ENCODE measurements at regions not wholly inside any gene's neighbourhood (a gene's known extent, or its start where the extent isn't known, plus 50 kb on each side); places are given as distances from the start of the nearest gene placed in this dataset.

- no peak for DNase-seq (ENCODE audit: low read depth)
- no peak for TF ChIP-seq MAX (IDR thresholded peaks at IDR 0.05; ENCODE audit: low read depth, low read length)
- no peak for TF ChIP-seq CTCF (IDR thresholded peaks at IDR 0.05; ENCODE audit: low read depth, low read length)
- no peak for TF ChIP-seq MYC (IDR thresholded peaks at IDR 0.05; ENCODE audit: low read depth, low read length)
- no peak overlapping the region for H3K4me3 ChIP-seq (ENCODE audit: low read depth, low read length)
These were observed 950.2 kb downstream of the BCL11B start for GRCh38 chr14:98321841-98322240.

GRCh38 chr14:98323836-98324235 is 948.2 kb downstream of the BCL11B start:
- TF ChIP-seq MAX (IDR thresholded peaks at IDR 0.05; ENCODE audit: low read depth, low read length) (no peak), POLR2A (IDR thresholded peaks at IDR 0.05; ENCODE audit: extremely low read depth, insufficient read length) (no peak)
- no peak for DNase-seq (ENCODE audit: low read depth)

GRCh38 chr14:98325761-98326160 is 946.2 kb downstream of the BCL11B start:
- TF ChIP-seq POLR2A (IDR thresholded peaks at IDR 0.05; ENCODE audit: extremely low read depth, insufficient read length) = no peak
- no peak for TF ChIP-seq MAX (IDR thresholded peaks at IDR 0.05; ENCODE audit: low read depth, low read length)
- no peak for TF ChIP-seq MYC (IDR thresholded peaks at IDR 0.05; ENCODE audit: low read depth, low read length)
- TF ChIP-seq CTCF (IDR thresholded peaks at IDR 0.05; ENCODE audit: low read depth, low read length) = no peak
- DNase-seq (ENCODE audit: low read depth) = no peak

More at GRCh38 chr14:98323836-98324235, 948.2 kb downstream of the BCL11B start:
- H3K4me3 ChIP-seq (ENCODE audit: low read depth, low read length) = no peak overlapping the region

GRCh38 chr14:98328496-98328895 is 943.5 kb downstream of the BCL11B start:
- no peak for DNase-seq (ENCODE audit: low read depth)
- no peak for TF ChIP-seq CTCF (IDR thresholded peaks at IDR 0.05; ENCODE audit: low read depth, low read length)
- no peak for TF ChIP-seq POLR2A (IDR thresholded peaks at IDR 0.05; ENCODE audit: extremely low read depth, insufficient read length)
- no peak overlapping the region for H3K4me3 ChIP-seq (ENCODE audit: low read depth, low read length)

More at GRCh38 chr14:98325761-98326160, 946.2 kb downstream of the BCL11B start:
- no peak overlapping the region for H3K4me3 ChIP-seq (ENCODE audit: low read depth, low read length)

GRCh38 chr14:98334186-98334585 is 937.8 kb downstream of the BCL11B start:
- TF ChIP-seq MYC (IDR thresholded peaks at IDR 0.05; ENCODE audit: low read depth, low read length) (no peak), MAX (IDR thresholded peaks at IDR 0.05; ENCODE audit: low read depth, low read length) (no peak), CTCF (IDR thresholded peaks at IDR 0.05; ENCODE audit: low read depth, low read length) (no peak)
- DNase-seq (ENCODE audit: low read depth) = no peak
- no peak overlapping the region for H3K4me3 ChIP-seq (ENCODE audit: low read depth, low read length)

- H3K4me3 ChIP-seq (ENCODE audit: low read depth, low read length) = no peak overlapping the region
- DNase-seq (ENCODE audit: low read depth) = no peak
- TF ChIP-seq MAX (IDR thresholded peaks at IDR 0.05; ENCODE audit: low read depth, low read length) (no peak), MYC (IDR thresholded peaks at IDR 0.05; ENCODE audit: low read depth, low read length) (no peak), POLR2A (IDR thresholded peaks at IDR 0.05; ENCODE audit: extremely low read depth, insufficient read length) (no peak), CTCF (IDR thresholded peaks at IDR 0.05; ENCODE audit: low read depth, low read length) (no peak)
These were observed 930.8 kb downstream of the BCL11B start for GRCh38 chr14:98341211-98341610.

Data from NB4 (cell line).